ENCODE measurements at regions not wholly inside any gene's neighbourhood (a gene's known extent, or its start where the extent isn't known, plus 50 kb on each side); places are given as distances from the start of the nearest gene placed in this dataset.

- TF ChIP-seq, protein P1, sequence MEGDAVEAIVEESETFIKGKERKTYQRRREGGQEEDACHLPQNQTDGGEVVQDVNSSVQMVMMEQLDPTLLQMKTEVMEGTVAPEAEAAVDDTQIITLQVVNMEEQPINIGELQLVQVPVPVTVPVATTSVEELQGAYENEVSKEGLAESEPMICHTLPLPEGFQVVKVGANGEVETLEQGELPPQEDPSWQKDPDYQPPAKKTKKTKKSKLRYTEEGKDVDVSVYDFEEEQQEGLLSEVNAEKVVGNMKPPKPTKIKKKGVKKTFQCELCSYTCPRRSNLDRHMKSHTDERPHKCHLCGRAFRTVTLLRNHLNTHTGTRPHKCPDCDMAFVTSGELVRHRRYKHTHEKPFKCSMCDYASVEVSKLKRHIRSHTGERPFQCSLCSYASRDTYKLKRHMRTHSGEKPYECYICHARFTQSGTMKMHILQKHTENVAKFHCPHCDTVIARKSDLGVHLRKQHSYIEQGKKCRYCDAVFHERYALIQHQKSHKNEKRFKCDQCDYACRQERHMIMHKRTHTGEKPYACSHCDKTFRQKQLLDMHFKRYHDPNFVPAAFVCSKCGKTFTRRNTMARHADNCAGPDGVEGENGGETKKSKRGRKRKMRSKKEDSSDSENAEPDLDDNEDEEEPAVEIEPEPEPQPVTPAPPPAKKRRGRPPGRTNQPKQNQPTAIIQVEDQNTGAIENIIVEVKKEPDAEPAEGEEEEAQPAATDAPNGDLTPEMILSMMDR (IDR thresholded peaks at IDR 0.05 in 2 of 3, conservative IDR thresholded peaks at IDR 0.05 in 1 of 3; ENCODE audit: borderline replicate concordance in 1 of 3, insufficient read depth in 1 of 3, low read depth in 2 of 3, low read length in 2 of 3): no peak
- TF ChIP-seq JUND (IDR thresholded peaks at IDR 0.05) (no peak), SRF (IDR thresholded peaks at IDR 0.05; ENCODE audit: low read depth) (no peak), POLR2A (IDR thresholded peaks at IDR 0.05; ENCODE audit: borderline replicate concordance, extremely low read depth, insufficient read depth, insufficient read length) (no peak), EZH2 (IDR thresholded peaks at IDR 0.05) (no peak), CEBPB (IDR thresholded peaks at IDR 0.05; ENCODE audit: low read depth) (no peak), CBX3 (IDR thresholded peaks at IDR 0.05; ENCODE audit: low read depth) (no peak), ZFX (IDR thresholded peaks at IDR 0.05) (no peak)
- TF ChIP-seq, protein P2, sequence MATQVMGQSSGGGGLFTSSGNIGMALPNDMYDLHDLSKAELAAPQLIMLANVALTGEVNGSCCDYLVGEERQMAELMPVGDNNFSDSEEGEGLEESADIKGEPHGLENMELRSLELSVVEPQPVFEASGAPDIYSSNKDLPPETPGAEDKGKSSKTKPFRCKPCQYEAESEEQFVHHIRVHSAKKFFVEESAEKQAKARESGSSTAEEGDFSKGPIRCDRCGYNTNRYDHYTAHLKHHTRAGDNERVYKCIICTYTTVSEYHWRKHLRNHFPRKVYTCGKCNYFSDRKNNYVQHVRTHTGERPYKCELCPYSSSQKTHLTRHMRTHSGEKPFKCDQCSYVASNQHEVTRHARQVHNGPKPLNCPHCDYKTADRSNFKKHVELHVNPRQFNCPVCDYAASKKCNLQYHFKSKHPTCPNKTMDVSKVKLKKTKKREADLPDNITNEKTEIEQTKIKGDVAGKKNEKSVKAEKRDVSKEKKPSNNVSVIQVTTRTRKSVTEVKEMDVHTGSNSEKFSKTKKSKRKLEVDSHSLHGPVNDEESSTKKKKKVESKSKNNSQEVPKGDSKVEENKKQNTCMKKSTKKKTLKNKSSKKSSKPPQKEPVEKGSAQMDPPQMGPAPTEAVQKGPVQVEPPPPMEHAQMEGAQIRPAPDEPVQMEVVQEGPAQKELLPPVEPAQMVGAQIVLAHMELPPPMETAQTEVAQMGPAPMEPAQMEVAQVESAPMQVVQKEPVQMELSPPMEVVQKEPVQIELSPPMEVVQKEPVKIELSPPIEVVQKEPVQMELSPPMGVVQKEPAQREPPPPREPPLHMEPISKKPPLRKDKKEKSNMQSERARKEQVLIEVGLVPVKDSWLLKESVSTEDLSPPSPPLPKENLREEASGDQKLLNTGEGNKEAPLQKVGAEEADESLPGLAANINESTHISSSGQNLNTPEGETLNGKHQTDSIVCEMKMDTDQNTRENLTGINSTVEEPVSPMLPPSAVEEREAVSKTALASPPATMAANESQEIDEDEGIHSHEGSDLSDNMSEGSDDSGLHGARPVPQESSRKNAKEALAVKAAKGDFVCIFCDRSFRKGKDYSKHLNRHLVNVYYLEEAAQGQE (IDR thresholded peaks at IDR 0.05; ENCODE audit: low read depth): no peak
Observed at GRCh38 chr17:36875698-36876293, 61.5 kb upstream of the LHX1 start.
